GM19351 (cell line): ENCODE measurements at regions not wholly inside any gene's neighbourhood (a gene's known extent, or its start where the extent isn't known, plus 50 kb on each side); places are given as distances from the start of the nearest gene placed in this dataset.

Experiments used
- ATAC-seq: cut with Tn5 transposase; IDR thresholded peaks from one replicate; pipeline ENCODE4 v1.9.1; 2021; ENCODE audit warnings: mild to moderate bottlenecking, moderate library complexity; ENCODE audit not compliant: unreplicated experiment

DNA sequence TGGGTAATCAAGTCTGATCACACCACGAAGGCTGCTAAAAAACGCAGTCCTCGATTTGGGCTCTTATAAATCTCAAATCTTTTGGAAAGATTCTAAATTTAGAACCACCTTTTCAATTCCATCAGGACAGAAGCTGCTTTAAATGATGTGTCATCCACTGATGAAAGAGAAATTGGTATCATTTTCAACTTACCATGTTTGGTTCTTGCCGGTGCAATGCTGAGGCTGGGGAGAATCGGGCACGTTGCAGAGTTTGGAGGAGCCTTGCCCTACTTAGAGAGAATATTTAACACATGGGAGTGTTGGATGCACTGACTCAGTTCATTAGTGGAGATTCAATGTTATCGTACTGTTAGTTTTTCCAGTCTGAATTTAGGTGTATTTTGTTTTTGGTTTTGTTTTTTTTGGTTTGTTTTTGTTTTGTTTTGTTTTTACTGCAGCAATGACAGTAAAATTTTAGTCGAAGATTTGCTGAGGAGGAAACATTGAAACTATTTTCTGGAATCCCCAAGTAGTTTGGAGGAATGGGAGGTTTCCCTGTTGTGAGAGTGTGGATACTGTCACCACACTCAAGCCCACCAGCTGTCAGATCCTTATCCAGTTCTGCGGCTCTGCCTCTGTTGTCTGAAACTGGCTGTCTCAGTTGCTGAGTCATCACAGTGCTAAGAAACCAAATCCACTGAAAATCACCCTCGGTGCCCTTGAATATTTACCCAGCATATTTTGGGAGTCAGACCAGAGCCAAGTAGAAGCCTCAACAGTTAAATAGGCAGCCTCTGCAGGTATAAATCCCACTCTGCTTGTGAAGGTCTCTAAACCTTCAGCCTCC, 497.0 kb downstream of the BTBD3 start:
- ATAC-seq = no peak

- no peak for ATAC-seq
Observed at GRCh38 chr20:12416281-12416680, 498.6 kb downstream of the BTBD3 start.

DNA sequence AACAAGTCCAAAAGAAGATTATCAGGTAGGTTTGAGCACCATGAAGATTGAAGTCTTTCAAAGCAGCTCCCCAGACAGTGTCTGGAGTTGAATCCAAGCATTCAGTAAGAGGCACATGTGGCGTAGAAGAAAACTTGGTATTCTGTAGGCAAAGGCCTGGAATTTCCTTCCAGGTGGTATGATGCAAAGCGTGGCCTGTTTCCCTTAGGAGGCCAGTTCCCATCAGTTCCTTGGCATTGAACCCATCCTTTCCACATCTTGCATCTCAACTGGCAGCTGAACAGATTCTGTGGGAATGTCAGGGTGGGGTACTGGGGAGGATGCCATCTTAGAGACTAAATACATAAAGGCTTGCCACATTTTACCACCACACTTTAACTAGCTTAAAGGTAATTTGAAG, 516.0 kb downstream of the BTBD3 start:
- ATAC-seq = no peak

- no peak for ATAC-seq
Observed at GRCh38 chr20:12434672-12435071, 517.0 kb downstream of the BTBD3 start.

GRCh38 chr20:12435268-12435667, 517.6 kb downstream of the BTBD3 start:
- ATAC-seq = no peak

DNA sequence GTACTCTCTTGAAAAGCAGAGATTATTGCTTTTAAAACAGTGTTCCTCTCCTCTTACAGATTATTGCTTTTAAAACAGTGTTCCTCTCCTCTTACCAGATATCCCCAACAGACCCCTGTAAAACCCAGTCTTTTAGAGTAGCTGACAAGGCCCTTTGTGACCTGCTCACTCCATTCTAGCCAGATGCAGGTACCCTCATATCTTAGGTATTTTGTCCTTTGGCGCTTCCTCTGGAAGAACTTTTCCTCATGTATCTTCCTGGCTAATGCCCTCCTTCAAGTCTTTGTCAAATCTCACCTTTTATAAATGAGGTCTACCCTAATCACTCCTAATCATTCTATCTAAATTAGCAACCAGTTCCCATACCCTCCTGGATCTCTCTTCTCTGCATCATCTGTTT, 536.0 kb downstream of the BTBD3 start:
- no peak for ATAC-seq

- no peak for ATAC-seq
Observed at GRCh38 chr20:12455148-12455547, 537.5 kb downstream of the BTBD3 start.

- no peak for ATAC-seq
Observed at GRCh38 chr20:12458241-12458640, 540.5 kb downstream of the BTBD3 start.

DNA sequence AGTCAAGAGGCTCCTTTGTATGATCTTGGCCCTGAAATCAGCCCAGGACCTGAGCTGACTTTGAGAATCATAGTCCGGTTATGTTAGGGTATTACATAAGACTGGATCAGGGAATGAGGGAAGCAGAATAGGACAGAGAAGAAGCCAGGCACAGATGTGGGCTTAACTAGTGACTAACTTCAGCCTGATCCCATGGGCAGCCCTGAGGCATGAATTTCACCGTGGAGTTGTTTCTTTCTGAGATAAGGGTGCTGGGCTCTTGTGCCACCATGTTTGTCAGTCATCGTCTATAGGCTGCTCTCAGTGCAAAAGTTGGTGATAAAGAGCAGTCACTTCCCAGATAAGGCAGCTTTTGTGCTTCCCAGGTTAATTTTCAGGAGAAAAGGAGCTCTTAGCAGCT, 544.7 kb upstream of the SPTLC3 start:
- no peak for ATAC-seq

- ATAC-seq = no peak
Observed at GRCh38 chr20:12466915-12467314, 541.9 kb upstream of the SPTLC3 start.

- ATAC-seq = no peak
Observed at GRCh38 chr20:12467758-12468157, 541.0 kb upstream of the SPTLC3 start.

- no peak for ATAC-seq
Observed at GRCh38 chr20:12482661-12483060, 526.1 kb upstream of the SPTLC3 start.

GRCh38 chr20:12502443-12502842, 506.3 kb upstream of the SPTLC3 start:
- no peak for ATAC-seq

GRCh38 chr20:12504779-12505178, 504.0 kb upstream of the SPTLC3 start:
- no peak for ATAC-seq

GRCh38 chr20:12511499-12511898, 497.3 kb upstream of the SPTLC3 start:
- no peak for ATAC-seq

- ATAC-seq = no peak
Observed at GRCh38 chr20:12512755-12513154, 496.0 kb upstream of the SPTLC3 start.

- ATAC-seq = no peak
Observed at GRCh38 chr20:12528104-12528503, 480.7 kb upstream of the SPTLC3 start.

- ATAC-seq = no peak
Observed at GRCh38 chr20:12528591-12529041, 480.2 kb upstream of the SPTLC3 start.

GRCh38 chr20:12531626-12532025, 477.1 kb upstream of the SPTLC3 start:
- no peak for ATAC-seq

DNA sequence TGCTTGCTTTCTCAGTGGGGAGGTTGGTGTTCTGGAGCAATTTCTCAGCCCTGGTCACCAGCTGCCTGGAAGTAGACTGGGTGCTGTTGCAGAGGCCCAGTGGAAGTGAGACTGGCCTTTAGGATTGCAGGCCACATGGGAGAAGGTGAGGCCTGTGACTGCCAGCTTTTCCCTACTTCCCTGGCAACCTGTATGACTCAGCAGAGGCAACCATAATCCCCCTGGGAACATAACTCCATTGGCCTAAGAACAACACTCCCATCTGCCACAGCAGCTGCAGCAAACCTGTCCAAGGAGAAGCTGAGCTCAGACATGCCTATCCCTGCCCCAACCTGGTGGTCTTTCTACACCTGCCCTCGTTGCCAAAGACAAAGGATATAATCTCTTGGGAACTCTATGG, 473.5 kb upstream of the SPTLC3 start:
- ATAC-seq = no peak

GRCh38 chr20:12535770-12536169, 473.0 kb upstream of the SPTLC3 start:
- no peak for ATAC-seq

- no peak for ATAC-seq
Observed at GRCh38 chr20:12554426-12554825, 454.3 kb upstream of the SPTLC3 start.

- no peak for ATAC-seq
Observed at GRCh38 chr20:12555369-12555768, 453.4 kb upstream of the SPTLC3 start.
